CD4-positive, alpha-beta T cell treated with Interleukin-2 at 100 ng/mL for 4 hours (primary cell): ENCODE measurements at regions not wholly inside any gene's neighbourhood (a gene's known extent, or its start where the extent isn't known, plus 50 kb on each side); places are given as distances from the start of the nearest gene placed in this dataset.

Experiments used
- DNase-seq: peaks from one replicate; pipeline ENCODE4 v3.0.0-alpha.2; 2020; ENCODE audit warnings: low spot score

- DNase-seq: peak; percentile 30
Observed at GRCh38 chr6:166106076-166106686, 61.5 kb downstream of the TBXT start.

- DNase-seq: no peak
Observed at GRCh38 chr6:166105341-166106075, 62.1 kb downstream of the TBXT start.

- no peak for DNase-seq
Observed at GRCh38 chr6:166104872-166105271, 62.8 kb downstream of the TBXT start.

- DNase-seq: no peak
Observed at GRCh38 chr6:166104107-166104506, 63.5 kb downstream of the TBXT start.

- DNase-seq: no peak
Observed at GRCh38 chr6:166101819-166102419, 65.7 kb downstream of the TBXT start.

- DNase-seq: peak; percentile 12
Observed at GRCh38 chr6:166097914-166098522, 69.6 kb downstream of the TBXT start.

GRCh38 chr6:166087852-166088251 lies 79.8 kb downstream of the TBXT start:
- DNase-seq: no peak

- no peak for DNase-seq
Observed at GRCh38 chr6:166087246-166087645, 80.4 kb downstream of the TBXT start.

GRCh38 chr6:166085500-166085899 lies 82.2 kb downstream of the TBXT start:
- no peak for DNase-seq

- no peak for DNase-seq
Observed at GRCh38 chr6:166084951-166085350, 82.7 kb downstream of the TBXT start.

- no peak for DNase-seq
Observed at GRCh38 chr6:166079841-166080240, 87.8 kb downstream of the TBXT start.

- DNase-seq: no peak
Observed at GRCh38 chr6:166078294-166078693, 89.4 kb downstream of the TBXT start.

- DNase-seq: no peak
Observed at GRCh38 chr6:166076625-166077024, 91.0 kb downstream of the TBXT start.

- no peak for DNase-seq
Observed at GRCh38 chr6:166075925-166076324, 91.7 kb downstream of the TBXT start.

- DNase-seq: no peak
Observed at GRCh38 chr6:166075186-166075585, 92.5 kb downstream of the TBXT start.

- no peak for DNase-seq
Observed at GRCh38 chr6:166073082-166073481, 94.6 kb downstream of the TBXT start.

- no peak for DNase-seq
Observed at GRCh38 chr6:166068768-166069167, 98.9 kb downstream of the TBXT start.

GRCh38 chr6:166058064-166058739 lies 109.4 kb downstream of the TBXT start:
- no peak for DNase-seq

- DNase-seq: no peak
Observed at GRCh38 chr6:166057431-166057830, 110.2 kb downstream of the TBXT start.

- DNase-seq: no peak
Observed at GRCh38 chr6:166056637-166057036, 111.0 kb downstream of the TBXT start.

GRCh38 chr6:166055801-166056200 lies 111.8 kb downstream of the TBXT start:
- DNase-seq: no peak

- DNase-seq: no peak
Observed at GRCh38 chr6:166052837-166053236, 114.8 kb downstream of the TBXT start.
